ENCODE measurements at regions not wholly inside any gene's neighbourhood (a gene's known extent, or its start where the extent isn't known, plus 50 kb on each side); places are given as distances from the start of the nearest gene placed in this dataset.
"Not testable (repeated sequence)": the region's sequence is repeated elsewhere in the genome, so short reads cannot be mapped to it uniquely, and the experiment has no call there.

GRCh38 chr7:156547884-156548561 is 92.6 kb upstream of the RNF32 start:
- DNase-seq (ENCODE audit: low spot score), result no peak

DNA sequence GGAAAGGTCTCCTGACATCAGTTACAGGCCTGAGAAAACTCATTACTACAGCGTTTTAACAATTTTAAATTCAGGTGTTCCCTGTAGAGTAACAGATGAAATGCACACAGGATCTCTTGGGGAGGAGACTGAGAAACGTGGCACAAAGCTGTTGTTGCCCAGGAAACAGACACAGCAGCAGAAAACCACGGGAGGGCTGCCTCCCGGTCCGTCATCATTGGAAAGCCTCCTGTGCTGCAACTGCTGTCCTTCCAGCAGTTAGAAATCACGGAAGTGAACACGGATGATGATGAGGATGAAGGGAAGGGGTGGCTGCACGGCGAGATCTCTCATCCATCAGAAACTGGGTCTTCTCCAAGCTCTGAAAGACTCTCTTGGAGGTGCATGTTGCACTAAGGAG is 94.6 kb upstream of the RNF32 start:
- DNase-seq (ENCODE audit: low spot score), result no peak

- no peak for DNase-seq (ENCODE audit: low spot score)
Measured at GRCh38 chr7:156544919-156545715, 95.5 kb upstream of the RNF32 start.

DNA sequence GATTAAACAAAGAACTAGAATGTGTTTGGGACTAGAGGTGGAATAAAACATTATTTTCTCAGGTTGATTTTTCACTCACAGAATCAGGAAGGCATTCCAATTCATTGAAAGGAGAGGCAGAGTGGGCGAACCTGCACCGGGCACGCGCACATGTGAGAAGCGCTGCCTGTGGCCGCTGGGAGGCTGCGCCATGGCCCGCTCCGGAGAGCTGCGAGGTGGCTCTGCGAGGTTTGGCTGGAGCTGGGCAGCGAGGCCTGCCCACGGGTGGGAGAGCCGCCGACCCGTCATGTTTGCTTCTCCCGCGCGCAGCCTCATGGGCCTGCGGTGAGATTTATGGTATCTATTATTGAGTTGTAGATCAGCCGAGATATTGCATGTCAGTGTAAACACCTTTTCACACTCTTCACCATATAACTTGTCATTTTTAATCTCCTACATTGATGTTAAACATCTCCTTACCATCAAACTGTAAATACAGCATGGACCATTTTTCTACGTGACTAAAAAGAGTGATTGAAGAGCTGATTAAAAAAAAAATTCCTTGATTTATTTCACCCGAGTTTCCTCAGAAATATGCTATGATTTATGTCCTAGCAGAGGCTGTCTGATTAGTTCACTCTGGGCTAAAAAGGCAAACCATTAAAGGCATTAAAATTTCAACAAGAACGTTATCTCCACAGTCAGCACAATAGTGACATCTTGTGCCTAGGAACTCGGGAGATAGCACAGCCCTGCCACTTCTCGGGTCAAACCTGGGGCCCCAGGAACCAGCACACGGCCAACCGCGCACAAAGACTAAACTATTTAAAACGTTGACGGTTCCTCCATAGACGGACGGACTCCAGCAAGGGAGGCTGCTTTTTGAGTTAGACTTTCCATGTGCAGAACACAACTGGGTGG is 96.6 kb upstream of the RNF32 start:
- DNase-seq (ENCODE audit: low spot score), result no peak

- DNase-seq (ENCODE audit: low spot score), result no peak
Measured at GRCh38 chr7:156540619-156541165, 99.9 kb upstream of the RNF32 start.

DNA sequence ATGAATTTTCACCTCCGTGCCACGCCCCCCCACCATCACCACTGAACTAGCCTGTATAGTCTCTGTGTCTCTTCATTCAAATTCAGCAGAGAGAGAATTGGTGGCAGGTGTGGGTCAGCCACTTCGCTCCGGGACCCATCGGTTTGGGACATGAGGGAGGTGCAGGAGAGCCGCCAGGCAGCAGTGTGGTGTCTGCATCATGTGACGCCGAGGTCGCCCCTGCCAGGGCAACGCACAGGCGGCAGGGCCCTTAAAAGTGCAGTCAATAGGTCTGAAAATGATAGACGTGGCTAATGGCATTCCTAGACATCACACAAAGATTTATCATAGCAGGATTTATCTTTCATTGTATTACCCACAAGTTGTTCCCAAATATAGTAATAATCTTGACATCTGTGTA is 100.6 kb upstream of the RNF32 start:
- DNase-seq (ENCODE audit: low spot score), result no peak

GRCh38 chr7:156537006-156537405 is 103.6 kb upstream of the RNF32 start:
- DNase-seq (ENCODE audit: low spot score), result no peak

- DNase-seq (ENCODE audit: low spot score), result no peak
Measured at GRCh38 chr7:156534925-156535324, 105.6 kb upstream of the RNF32 start.

DNA sequence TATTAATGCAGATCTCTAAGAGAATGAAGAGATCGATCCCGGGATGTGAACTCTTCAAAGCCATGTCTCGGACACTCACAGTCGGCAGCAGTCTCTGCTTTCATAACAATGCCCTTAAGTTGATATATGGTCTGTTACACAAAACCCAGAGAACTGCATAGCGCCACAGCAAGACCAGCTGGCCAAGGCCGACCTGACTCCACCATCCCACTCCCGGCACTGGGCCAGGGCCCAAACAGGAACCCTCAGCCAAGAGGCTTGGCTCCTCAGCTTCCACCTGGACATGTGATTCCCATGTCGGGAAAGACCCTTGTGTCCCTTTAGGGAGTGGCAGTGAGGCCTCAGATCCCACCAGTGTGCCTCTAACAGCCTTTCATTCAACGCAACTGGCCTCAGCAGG is 106.6 kb upstream of the RNF32 start:
- DNase-seq (ENCODE audit: low spot score), result no peak

- no peak for DNase-seq (ENCODE audit: low spot score)
Measured at GRCh38 chr7:156533420-156533819, 107.2 kb upstream of the RNF32 start.

DNA sequence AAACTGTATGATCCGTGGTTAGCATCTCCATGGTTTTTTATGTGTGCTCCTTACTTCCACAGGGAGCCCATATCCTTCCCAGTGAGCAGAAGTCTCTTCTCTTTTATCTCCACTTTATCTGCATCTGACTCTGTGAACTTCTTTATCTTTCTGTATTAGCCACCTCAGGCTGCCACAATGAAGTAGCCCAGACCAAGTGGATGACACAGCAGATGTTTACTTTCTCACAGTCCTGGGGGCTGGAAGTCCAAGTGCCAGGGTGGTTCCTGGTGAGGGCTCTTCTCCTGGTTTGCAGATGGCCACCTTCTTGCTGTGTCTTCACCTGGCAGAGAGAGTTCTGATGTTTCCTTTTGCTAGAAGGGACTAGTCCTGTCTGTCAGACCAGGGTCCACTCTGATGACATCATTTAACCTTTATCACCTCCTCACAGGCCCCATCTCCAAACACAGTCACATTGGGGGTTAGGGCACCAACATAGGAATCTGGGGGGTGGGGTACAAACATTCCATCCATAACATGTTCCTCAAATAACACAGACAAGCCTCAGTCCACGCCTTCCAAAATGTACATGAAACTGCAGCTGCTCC is 108.5 kb upstream of the RNF32 start:
- DNase-seq (ENCODE audit: low spot score), result no peak

- no peak for DNase-seq (ENCODE audit: low spot score)
Measured at GRCh38 chr7:156529956-156530355, 110.6 kb upstream of the RNF32 start.

DNA sequence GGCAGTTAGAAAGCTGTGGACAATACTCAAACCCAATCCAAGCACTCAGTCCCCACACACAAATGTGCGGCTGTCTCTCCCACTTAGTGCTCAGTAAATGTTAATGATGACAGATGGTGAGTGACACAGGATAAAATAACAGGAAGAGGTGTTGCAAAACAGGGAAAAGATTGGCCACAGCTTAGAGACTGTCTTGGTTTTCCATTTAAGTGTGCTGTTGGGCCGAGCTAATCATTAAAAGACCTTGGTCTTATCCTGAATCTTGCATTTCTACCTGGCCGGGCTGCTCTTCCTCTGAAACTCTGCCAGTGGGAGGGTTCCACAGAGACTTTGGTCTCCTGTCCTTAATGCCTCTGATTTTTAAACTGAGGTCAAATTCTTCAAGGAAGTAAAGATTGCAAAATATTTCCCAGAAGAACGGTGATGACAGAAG is 113.1 kb upstream of the RNF32 start:
- no peak for DNase-seq (ENCODE audit: low spot score)

DNA sequence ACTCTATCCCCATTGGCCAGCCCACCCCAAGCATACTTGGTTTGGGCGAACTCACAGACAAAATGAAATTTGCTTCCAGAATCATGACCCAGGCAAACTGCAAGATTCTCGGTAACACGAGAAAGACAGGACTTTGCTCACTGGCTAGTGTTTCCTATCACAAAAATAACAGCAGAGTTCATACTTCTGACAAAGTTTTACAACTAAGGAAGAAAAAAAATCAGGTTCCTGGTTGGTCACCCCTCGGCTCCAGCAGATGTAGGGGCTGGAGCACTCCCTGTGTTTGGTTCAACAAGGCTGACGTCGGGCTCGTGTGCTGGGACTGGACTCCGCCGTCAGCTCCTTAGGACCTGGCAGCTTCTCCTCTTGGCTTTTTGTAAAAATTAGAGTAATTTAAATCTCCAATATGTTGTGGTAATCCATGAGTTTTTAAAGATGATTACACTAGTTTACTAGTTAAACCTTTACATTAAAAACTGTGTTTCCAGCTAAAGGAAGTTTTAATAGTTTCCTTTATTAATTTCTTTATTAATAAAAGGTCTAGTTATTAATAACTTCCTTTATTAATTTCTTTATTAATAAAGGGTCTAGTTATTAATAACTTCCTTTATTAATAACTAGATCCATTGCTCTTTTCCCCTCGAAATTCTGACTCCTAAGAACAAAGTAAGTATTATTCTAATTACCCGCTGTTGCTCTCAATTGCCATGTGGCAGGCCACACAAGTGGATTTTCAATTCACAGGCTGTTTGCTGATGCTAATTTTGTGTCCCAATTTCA is 115.6 kb upstream of the RNF32 start:
- DNase-seq (ENCODE audit: low spot score), result no peak

DNA sequence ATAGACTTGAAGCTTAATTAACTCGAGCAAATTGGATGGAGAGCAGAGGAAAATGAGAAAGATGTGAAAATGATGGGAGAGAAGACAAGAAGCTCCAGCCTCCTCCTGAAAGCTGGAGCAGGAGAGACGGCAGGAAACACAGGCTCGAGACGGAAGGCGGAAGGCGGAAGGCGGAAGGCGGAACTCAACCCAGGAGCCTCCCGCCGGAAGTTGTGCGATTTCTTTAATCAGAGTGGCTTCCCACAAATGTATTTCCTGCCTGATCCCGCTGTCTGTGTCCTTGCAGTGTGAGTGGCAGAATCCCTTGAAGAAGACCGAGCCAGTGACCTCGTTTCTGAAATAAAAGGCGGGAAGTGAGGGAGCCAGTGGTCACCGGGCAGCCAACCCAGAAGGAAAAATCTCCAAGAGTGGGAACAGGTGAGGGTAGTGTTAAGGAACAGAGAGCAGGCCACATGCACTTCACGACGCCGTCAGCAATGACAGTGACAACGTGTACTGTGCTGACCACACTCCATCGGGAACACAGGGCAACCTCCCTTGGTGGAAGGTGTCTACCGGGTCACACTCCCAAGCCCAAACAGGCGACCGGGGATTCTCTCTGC is 117.0 kb upstream of the RNF32 start:
- no peak for DNase-seq (ENCODE audit: low spot score)

DNA sequence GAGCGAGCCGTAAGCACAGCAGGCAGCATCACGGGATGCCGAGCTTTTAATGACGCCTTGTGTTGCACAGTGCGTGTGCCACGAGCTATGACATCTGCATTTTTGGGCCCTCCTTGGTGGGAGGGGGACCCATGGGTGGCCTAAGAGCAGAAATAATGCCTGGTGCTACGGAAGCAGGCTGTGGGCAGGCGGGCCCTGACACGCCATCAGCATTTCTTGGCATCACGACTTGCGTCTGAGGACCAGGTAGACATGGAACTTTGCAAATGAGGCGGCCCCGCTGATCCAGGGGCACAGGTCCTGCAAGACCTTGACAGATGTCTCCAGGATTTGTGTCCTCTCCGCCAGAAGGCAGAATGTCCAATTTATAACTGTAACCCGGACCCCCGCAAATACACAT is 117.8 kb upstream of the RNF32 start:
- no peak for DNase-seq (ENCODE audit: low spot score)

GRCh38 chr7:156519070-156519469 is 121.5 kb upstream of the RNF32 start:
- DNase-seq (ENCODE audit: low spot score), result no peak

DNA sequence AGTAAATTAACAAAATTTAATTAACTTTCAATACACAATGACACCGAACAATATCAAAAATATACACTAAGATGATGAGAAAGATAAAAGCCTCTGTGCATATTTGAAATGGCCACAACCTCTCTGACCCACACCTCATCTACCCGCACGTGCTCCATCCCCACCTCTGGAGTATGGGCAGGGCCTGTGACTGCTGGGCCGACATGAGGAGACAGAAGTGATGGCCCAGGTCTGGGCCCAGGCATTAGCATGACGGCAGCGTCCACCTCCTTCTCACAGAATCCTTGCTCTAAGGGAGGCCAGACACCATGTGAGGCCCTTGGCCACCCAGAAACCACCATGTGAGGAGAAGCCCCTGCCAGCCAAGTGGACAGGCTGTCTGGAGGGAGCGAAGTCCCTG is 122.1 kb upstream of the RNF32 start:
- DNase-seq (ENCODE audit: low spot score), result no peak

DNA sequence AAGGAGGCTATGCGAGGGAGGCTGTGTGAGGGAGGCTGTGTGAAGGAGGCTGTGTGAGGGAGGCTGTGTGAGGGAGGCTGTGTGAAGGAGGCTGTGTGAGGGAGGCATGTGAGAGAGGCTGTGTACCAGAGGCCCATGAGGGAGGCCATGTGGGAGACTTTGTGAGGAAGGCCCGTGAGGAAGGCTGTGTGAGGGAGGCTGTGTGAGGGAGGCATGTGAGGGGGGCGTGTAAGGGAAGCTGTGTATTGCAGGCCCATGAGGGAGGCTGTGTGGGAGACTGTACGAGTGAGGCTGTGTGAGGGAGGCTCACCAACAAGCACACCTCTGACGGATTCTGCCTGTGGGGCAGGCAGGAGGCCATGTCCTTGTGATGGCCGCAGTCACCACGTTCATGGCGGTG is 122.7 kb upstream of the RNF32 start:
- DNase-seq (ENCODE audit: low spot score), result not testable (repeated sequence)

GRCh38 chr7:156516791-156517378 is 123.7 kb upstream of the RNF32 start:
- DNase-seq (ENCODE audit: low spot score), result no peak
